Trophoblast cell (in vitro differentiated cells and primary cell): ENCODE measurements at regions not wholly inside any gene's neighbourhood (a gene's known extent, or its start where the extent isn't known, plus 50 kb on each side); places are given as distances from the start of the nearest gene placed in this dataset.

Source experiments
- DNase-seq, 2 donors: peaks; one replicate each; pipeline ENCODE4 v3.0.0-alpha.2; 2016
- H2AFZ ChIP-seq: 2 replicates; pipeline ENCODE4 v1.6.1; 2013; ENCODE audit warnings: low read length, moderate library complexity, mild to moderate bottlenecking; ENCODE audit not compliant: insufficient read depth, poor library complexity
- H2AK5ac ChIP-seq: 2 replicates; pipeline ENCODE4 v1.6.1; 2013; ENCODE audit warnings: mild to moderate bottlenecking, low read length
- H2BK120ac ChIP-seq: 2 replicates; pipeline ENCODE4 v1.6.1; 2013; ENCODE audit warnings: low read length, mild to moderate bottlenecking, moderate library complexity; ENCODE audit not compliant: insufficient read depth, poor library complexity
- H2BK12ac ChIP-seq: 2 replicates; pipeline ENCODE4 v1.6.1; 2013; ENCODE audit warnings: mild to moderate bottlenecking, low read length, moderate library complexity
- H2BK5ac ChIP-seq: 2 replicates; pipeline ENCODE4 v1.6.1; 2013; ENCODE audit warnings: low read length, low read depth, moderate library complexity, mild to moderate bottlenecking; ENCODE audit not compliant: poor library complexity
- H3K14ac ChIP-seq: 2 replicates; pipeline ENCODE4 v1.6.1; 2013; ENCODE audit warnings: mild to moderate bottlenecking, low read length
- H3K18ac ChIP-seq: 2 replicates; pipeline ENCODE4 v1.6.1; 2013; ENCODE audit warnings: mild to moderate bottlenecking, low read length
- H3K23ac ChIP-seq: 2 replicates; pipeline ENCODE4 v1.6.1; 2013; ENCODE audit warnings: low read length
- H3K27ac ChIP-seq: 2 replicates; pipeline ENCODE4 v1.5.1; 2013; ENCODE audit warnings: low read depth, mild to moderate bottlenecking, inconsistent platforms, low read length, moderate library complexity
- H3K27me3 ChIP-seq: 2 replicates; pipeline ENCODE4 v1.6.1; 2013; ENCODE audit warnings: inconsistent platforms, mild to moderate bottlenecking, low read length, moderate library complexity; ENCODE audit not compliant: insufficient read depth
- H3K36me3 ChIP-seq, 2 experiments: 1 replicate in 1 of 2; 2 replicates in 1 of 2; pipeline ENCODE4 v1.6.1; 2013; ENCODE audit warnings: low read length in 2 of 2, mild to moderate bottlenecking in 2 of 2, moderate library complexity in 1 of 2; ENCODE audit not compliant: insufficient read depth in 2 of 2, control insufficient read depth in 1 of 2
- H3K4ac ChIP-seq: 2 replicates; pipeline ENCODE4 v1.6.1; 2013; ENCODE audit warnings: low read depth, mild to moderate bottlenecking, low read length, moderate library complexity
- H3K4me1 ChIP-seq, 2 experiments: 1 replicate in 1 of 2; 2 replicates in 1 of 2; pipeline ENCODE4 v1.6.1; 2013; ENCODE audit warnings: low read length in 2 of 2, mild to moderate bottlenecking in 2 of 2, moderate library complexity in 1 of 2; ENCODE audit not compliant: insufficient read depth in 2 of 2, control insufficient read depth in 1 of 2
- H3K4me2 ChIP-seq: 2 replicates; pipeline ENCODE4 v1.6.1; 2013; ENCODE audit warnings: inconsistent platforms, mild to moderate bottlenecking, low read length, moderate library complexity
- H3K4me3 ChIP-seq: 2 replicates; pipeline ENCODE4 v1.5.1; 2013; ENCODE audit warnings: mild to moderate bottlenecking, low read depth, low read length, inconsistent platforms
- H3K79me1 ChIP-seq: one replicate; pipeline ENCODE4 v1.6.1; 2013; ENCODE audit warnings: low read length
- H3K79me2 ChIP-seq: 2 replicates; pipeline ENCODE4 v1.6.1; 2013; ENCODE audit warnings: low read length, mild to moderate bottlenecking; ENCODE audit not compliant: control insufficient read depth, insufficient read depth, poor library complexity
- H3K9ac ChIP-seq: 2 replicates; pipeline ENCODE4 v1.6.1; 2013; ENCODE audit warnings: mild to moderate bottlenecking, low read length
- H3K9me3 ChIP-seq: 2 replicates; pipeline ENCODE4 v1.6.1; 2013; ENCODE audit warnings: low read depth, mild to moderate bottlenecking, control low read depth, inconsistent platforms, low read length; ENCODE audit not compliant: insufficient read depth
- H4K12ac ChIP-seq: 2 replicates; pipeline ENCODE4 v1.6.1; 2013; ENCODE audit warnings: low read depth, mild to moderate bottlenecking, low read length, moderate library complexity
- H4K8ac ChIP-seq: 2 replicates; pipeline ENCODE4 v1.6.1; 2013; ENCODE audit warnings: low read depth, mild to moderate bottlenecking, low read length, moderate library complexity
- H4K91ac ChIP-seq: one replicate; pipeline ENCODE4 v1.6.1; 2013; ENCODE audit warnings: low read depth, mild to moderate bottlenecking, low read length, moderate library complexity
- WGBS: extraction: QIAGEN DNeasy Blood & Tissue Kit; methylation state at CpG from one replicate; pipeline ENCODE4 v1.1.7; 2013; ENCODE audit warnings: missing lambda C conversion rate; ENCODE audit not compliant: insufficient read length, insufficient coverage; ENCODE audit errors: extremely low coverage; 5-methylcytosine and 5-hydroxymethylcytosine counted together

DNA sequence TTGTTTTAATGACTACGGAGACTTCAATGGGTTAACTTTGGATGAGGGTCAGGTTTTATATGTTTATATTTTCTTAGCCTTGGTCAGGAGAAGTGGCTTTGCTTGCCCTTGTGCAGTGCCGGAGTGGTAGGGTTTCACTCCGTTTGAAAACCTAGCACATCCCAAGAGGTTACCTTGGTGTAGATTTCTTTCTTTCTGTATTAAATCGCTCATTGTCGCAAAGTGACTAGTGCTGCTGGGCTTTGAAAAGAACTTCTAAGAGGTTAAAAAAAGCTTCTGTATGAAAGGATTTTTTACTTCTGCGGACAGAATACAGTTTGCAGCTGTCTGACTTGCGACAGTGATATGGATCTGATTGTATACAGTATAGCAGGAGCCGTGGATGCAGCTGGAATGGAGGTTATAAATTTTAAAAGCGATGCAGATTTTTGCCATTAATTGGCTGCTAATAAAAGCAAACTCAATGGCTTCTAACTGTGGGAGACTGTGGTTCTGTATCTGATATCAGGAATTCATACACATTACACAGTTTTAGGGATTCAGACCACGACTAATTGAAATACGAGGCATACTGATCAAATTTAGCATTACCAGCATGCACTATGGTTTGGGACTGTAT is 340.9 kb upstream of the PITX2 start:
- no peaks in the 10 kb centered on the region for H3K4me1 ChIP-seq
- no peak overlapping the region for H4K8ac ChIP-seq
- H3K79me2 ChIP-seq: no peaks in the 10 kb centered on the region
- H4K12ac ChIP-seq: no peak overlapping the region
- no peak overlapping the region for H3K4ac ChIP-seq
- no peak for DNase-seq
- no peak overlapping the region for H4K91ac ChIP-seq
- no peak overlapping the region for H3K14ac ChIP-seq
- no peak overlapping the region for H3K27ac ChIP-seq
- H3K9me3 ChIP-seq: no peaks in the 10 kb centered on the region
- no peak overlapping the region for H3K9ac ChIP-seq
- H3K4me2 ChIP-seq: no peak overlapping the region
- H3K4me3 ChIP-seq: no peak overlapping the region
- H3K36me3 ChIP-seq: no peaks in the 10 kb centered on the region
- H3K23ac ChIP-seq: no peak overlapping the region
- no peak overlapping the region for H2AFZ ChIP-seq
- no peaks in the 10 kb centered on the region for H3K27me3 ChIP-seq
- no peaks in the 10 kb centered on the region for H3K79me1 ChIP-seq
- H2BK120ac ChIP-seq: no peak overlapping the region
- no CpG with 5 or more reads among the region's 11 CpGs for WGBS
- H2BK5ac ChIP-seq: no peak overlapping the region
- no peak overlapping the region for H3K18ac ChIP-seq
- H2BK12ac ChIP-seq: no peak overlapping the region
- no peak overlapping the region for H2AK5ac ChIP-seq

DNA sequence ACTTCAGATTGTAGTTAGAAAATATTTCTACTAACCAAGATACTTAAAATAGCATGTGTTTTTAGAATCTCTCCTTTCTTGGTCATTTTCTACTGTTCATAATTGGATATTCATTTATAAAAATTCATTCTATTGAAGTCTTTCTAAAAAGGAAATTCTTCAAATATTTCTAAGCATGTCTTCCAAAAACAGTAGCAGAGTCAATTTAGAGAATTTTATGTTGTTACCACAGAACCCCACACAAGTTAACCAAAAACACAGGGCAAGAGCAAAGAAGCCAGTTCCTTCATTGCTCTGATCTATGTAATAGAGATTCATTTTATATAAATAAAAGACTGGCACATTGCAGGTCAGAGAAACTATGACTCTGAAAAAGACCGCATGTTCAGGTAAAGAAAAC is 345.1 kb upstream of the PITX2 start:
- no peak overlapping the region for H3K4me2 ChIP-seq

DNA sequence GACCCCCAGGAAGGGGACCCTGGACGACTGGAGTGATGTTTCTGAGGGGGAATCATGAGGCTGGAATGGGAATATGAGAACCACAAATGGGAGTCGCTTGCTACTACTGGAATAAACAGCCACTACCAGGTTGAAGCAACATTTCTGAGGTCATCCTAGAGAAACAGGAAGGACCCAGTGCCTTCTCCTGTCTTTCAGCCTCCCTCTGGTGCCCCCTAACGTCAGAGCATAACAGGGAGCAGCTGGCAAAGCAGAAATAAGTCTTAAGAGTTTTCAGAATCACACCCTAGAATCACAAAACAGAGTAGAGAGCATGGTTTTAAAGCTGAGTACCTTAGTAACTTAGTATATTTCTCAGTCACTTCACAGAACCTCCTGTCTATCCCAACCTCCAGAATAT is 347.8 kb upstream of the PITX2 start:
- H2AK5ac ChIP-seq: no peak overlapping the region
- no peaks in the 10 kb centered on the region for H3K36me3 ChIP-seq
- H3K27ac ChIP-seq: no peak overlapping the region

More for the DNA sequence above, 345.1 kb upstream of the PITX2 start:
- H3K27me3 ChIP-seq: no peaks in the 10 kb centered on the region
- WGBS: no CpG with 5 or more reads among the region's 1 CpG
- no peak overlapping the region for H4K8ac ChIP-seq
- H2AK5ac ChIP-seq: no peak overlapping the region
- no peak overlapping the region for H3K14ac ChIP-seq
- H3K27ac ChIP-seq: no peak overlapping the region
- no peak overlapping the region for H4K91ac ChIP-seq
- DNase-seq: no peak
- no peaks in the 10 kb centered on the region for H3K4me1 ChIP-seq
- H2BK120ac ChIP-seq: no peak overlapping the region
- no peaks in the 10 kb centered on the region for H3K79me1 ChIP-seq
- no peak overlapping the region for H3K23ac ChIP-seq
- no peak overlapping the region for H3K4ac ChIP-seq
- H3K4me3 ChIP-seq: no peak overlapping the region
- H3K18ac ChIP-seq: no peak overlapping the region
- no peak overlapping the region for H2BK5ac ChIP-seq
- H4K12ac ChIP-seq: no peak overlapping the region
- H3K9me3 ChIP-seq: no peaks in the 10 kb centered on the region
- H2AFZ ChIP-seq: no peak overlapping the region
- H3K9ac ChIP-seq: no peak overlapping the region
- no peaks in the 10 kb centered on the region for H3K79me2 ChIP-seq
- H2BK12ac ChIP-seq: no peak overlapping the region
- no peaks in the 10 kb centered on the region for H3K36me3 ChIP-seq

DNA sequence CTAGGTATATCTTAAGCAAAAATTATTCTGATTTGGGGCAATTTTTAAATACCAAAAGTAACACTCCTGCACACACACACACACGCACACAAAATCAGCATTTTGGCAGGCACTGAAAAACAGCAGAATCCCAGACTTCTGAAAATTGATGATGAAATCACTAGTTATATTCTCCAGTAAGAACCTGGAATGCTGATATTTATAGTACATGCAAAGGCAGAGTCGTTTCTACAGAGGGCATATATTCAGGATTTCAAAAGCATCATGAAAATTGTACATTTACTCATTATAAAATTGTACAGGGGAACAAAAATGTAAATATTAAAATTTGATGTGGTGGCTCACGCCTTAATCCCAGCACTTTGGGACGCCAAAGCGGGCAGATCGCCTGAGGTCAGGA is 352.5 kb upstream of the PITX2 start:
- no peak overlapping the region for H3K4me2 ChIP-seq
- no peak overlapping the region for H2BK120ac ChIP-seq
- H3K9ac ChIP-seq: no peak overlapping the region
- H3K4me3 ChIP-seq: no peak overlapping the region
- H3K79me2 ChIP-seq: no peaks in the 10 kb centered on the region
- H4K8ac ChIP-seq: no peak overlapping the region
- H3K18ac ChIP-seq: no peak overlapping the region
- no peaks in the 10 kb centered on the region for H3K79me1 ChIP-seq
- no peak overlapping the region for H4K12ac ChIP-seq
- H2BK12ac ChIP-seq: no peak overlapping the region
- H2AK5ac ChIP-seq: no peak overlapping the region
- H3K23ac ChIP-seq: no peak overlapping the region
- no peaks in the 10 kb centered on the region for H3K36me3 ChIP-seq
- H3K27ac ChIP-seq: no peak overlapping the region
- H3K14ac ChIP-seq: no peak overlapping the region
- DNase-seq: no peak
- no peak overlapping the region for H3K4ac ChIP-seq
- H2BK5ac ChIP-seq: no peak overlapping the region
- H3K27me3 ChIP-seq: no peaks in the 10 kb centered on the region
- no CpG with 5 or more reads among the region's 6 CpGs for WGBS
- no peak overlapping the region for H2AFZ ChIP-seq
- no peaks in the 10 kb centered on the region for H3K4me1 ChIP-seq
- no peaks in the 10 kb centered on the region for H3K9me3 ChIP-seq
- H4K91ac ChIP-seq: no peak overlapping the region

More for the DNA sequence above, 347.8 kb upstream of the PITX2 start:
- peak; percentile 22 to 59 for DNase-seq
- no peak overlapping the region for H2BK12ac ChIP-seq
- WGBS: no CpG with 5 or more reads among the region's 3 CpGs
- H2BK5ac ChIP-seq: no peak overlapping the region
- H2AFZ ChIP-seq: no peak overlapping the region
- no peaks in the 10 kb centered on the region for H3K27me3 ChIP-seq
- no peak overlapping the region for H3K4me2 ChIP-seq
- H3K18ac ChIP-seq: no peak overlapping the region
- peak overlapping the region; percentile 73 for H4K8ac ChIP-seq
- H3K23ac ChIP-seq: no peak overlapping the region
- H2BK120ac ChIP-seq: no peak overlapping the region
- H3K79me1 ChIP-seq: no peaks in the 10 kb centered on the region
- H4K12ac ChIP-seq: peak overlapping the region; percentile 70
- H3K9me3 ChIP-seq: no peaks in the 10 kb centered on the region
- H3K4me1 ChIP-seq: no peaks in the 10 kb centered on the region
- H4K91ac ChIP-seq: no peak overlapping the region
- no peak overlapping the region for H3K4me3 ChIP-seq
- H3K9ac ChIP-seq: no peak overlapping the region
- no peak overlapping the region for H3K4ac ChIP-seq
- no peaks in the 10 kb centered on the region for H3K79me2 ChIP-seq
- H3K14ac ChIP-seq: no peak overlapping the region
